Prostate gland (tissue), 2 donors: ENCODE measurements at regions not wholly inside any gene's neighbourhood (a gene's known extent, or its start where the extent isn't known, plus 50 kb on each side); places are given as distances from the start of the nearest gene placed in this dataset.
"Not testable (repeated sequence)": the region's sequence is repeated elsewhere in the genome, so short reads cannot be mapped to it uniquely, and the experiment has no call there.

Source experiments
- DNase-seq: peaks from one replicate; pipeline ENCODE4 v3.0.0-alpha.2; 2019; ENCODE audit warnings: low spot score
- H3K27ac ChIP-seq, 2 donors: fragments of 200-600 bp; sonication (generic); 2 replicates each; pipeline ENCODE4 v1.5.1; 2017 to 2019
- H3K27me3 ChIP-seq: fragments of 200-600 bp; sonication (generic); replicated peaks from 2 replicates; pipeline ENCODE4 v1.5.1; 2019; ENCODE audit not compliant: insufficient read depth
- H3K36me3 ChIP-seq, 2 donors: fragments of 200-600 bp; sonication (generic); 1 replicate in 1 of 2; 2 replicates in 1 of 2; pipeline versions ENCODE4 v1.5.1 to v1.8.1; 2017 to 2019
- H3K4me1 ChIP-seq: fragments of 200-600 bp; sonication (generic); replicated peaks from 2 replicates; pipeline ENCODE4 v1.5.1; 2019
- H3K4me3 ChIP-seq, 2 donors: fragments of 200-600 bp; sonication (generic); 2 replicates each; pipeline ENCODE4 v1.5.1; 2017 to 2019
- H3K9me3 ChIP-seq: fragments of 200-600 bp; sonication (generic); 2 replicates; pipeline ENCODE4 v1.5.1; 2017
- CTCF ChIP-seq, 4 experiments: fragments of 200-600 bp in 2 of 4; fragments of 450-650 bp in 2 of 4; sonication (generic) in 2 of 4; IDR thresholded peaks; 1 replicate in 3 of 4; 2 replicates in 1 of 4; pipeline ENCODE4 v1.5.1; 2016 to 2019; ENCODE audit warnings: antibody characterized with exemption in 4 of 4, mild to moderate bottlenecking in 2 of 4, moderate library complexity in 2 of 4
- POLR2A ChIP-seq: fragments of 450-650 bp; IDR thresholded peaks from one replicate; pipeline ENCODE4 v1.6.1; 2016; ENCODE audit warnings: antibody characterized with exemption, mild to moderate bottlenecking
- POLR2AphosphoS5 ChIP-seq: sonication (generic); formaldehyde crosslinking; IDR thresholded peaks from one replicate; pipeline ENCODE4 v1.6.1; 2017; ENCODE audit warnings: antibody characterized with exemption
- WGBS: methylation state at CpG from one replicate; pipeline ENCODE4 v1.1.5; 2018; 5-methylcytosine and 5-hydroxymethylcytosine counted together
- intact Hi-C: fragments of 100-400 bp; cut with DNase I; formaldehyde crosslinking; loops from one replicate; pipeline ENCODE4 v1.14.2; 2022

GRCh38 chr3:154642145-154642544 lies 212.2 kb upstream of the GPR149 start:
- Histone ChIP-seq H3K4me1 (no peaks in the 10 kb centered on the region), H3K9me3 (no peaks in the 10 kb centered on the region), H3K36me3 (no peaks in the 10 kb centered on the region), H3K27me3 (no peaks in the 10 kb centered on the region), H3K27ac (no peak overlapping the region), H3K4me3 (no peak overlapping the region)
- no peak for DNase-seq
- intact Hi-C loops, result no loop called here
- TF ChIP-seq POLR2A, result no peak
- TF ChIP-seq CTCF (IDR thresholded peaks at IDR 0.05), result no peak
- no peak for TF ChIP-seq POLR2AphosphoS5
- 90% methylated on average over 2 of the region's 2 CpGs for WGBS

GRCh38 chr3:154625756-154626155 lies 195.8 kb upstream of the GPR149 start:
- H3K27me3 ChIP-seq, result no peaks in the 10 kb centered on the region
- DNase-seq, result no peak
- no peak overlapping the region for H3K4me3 ChIP-seq
- WGBS, result 92% methylated on average over 3 of the region's 3 CpGs
- no peak overlapping the region for H3K27ac ChIP-seq
- no peaks in the 10 kb centered on the region for H3K9me3 ChIP-seq
- H3K4me1 ChIP-seq, result no peaks in the 10 kb centered on the region
- H3K36me3 ChIP-seq, result no peaks in the 10 kb centered on the region
- intact Hi-C loops, result no loop called here
- TF ChIP-seq CTCF (IDR thresholded peaks at IDR 0.05) (no peak), POLR2A (no peak), POLR2AphosphoS5 (no peak)

- intact Hi-C loops, H3K36me3 ChIP-seq, H3K27me3 ChIP-seq, H3K27ac ChIP-seq, H3K9me3 ChIP-seq, H3K4me1 ChIP-seq, DNase-seq, H3K4me3 ChIP-seq: not testable (repeated sequence)
- WGBS, result 94% methylated on average over 10 of the region's 10 CpGs
These were observed 189.6 kb upstream of the GPR149 start for GRCh38 chr3:154619621-154620020.

- H3K27ac ChIP-seq, result no peak overlapping the region
- WGBS, result 91% methylated on average over 4 of the region's 4 CpGs
- H3K4me3 ChIP-seq, result no peak overlapping the region
- no peaks in the 10 kb centered on the region for H3K36me3 ChIP-seq
- TF ChIP-seq POLR2A, result no peak
- no peak for TF ChIP-seq CTCF (IDR thresholded peaks at IDR 0.05)
- no peak for TF ChIP-seq POLR2AphosphoS5
- H3K4me1 ChIP-seq, result no peaks in the 10 kb centered on the region
- H3K27me3 ChIP-seq, result no peaks in the 10 kb centered on the region
- intact Hi-C loops, result no loop called here
- no peaks in the 10 kb centered on the region for H3K9me3 ChIP-seq
- DNase-seq, result no peak
These were observed 186.3 kb upstream of the GPR149 start for GRCh38 chr3:154616298-154616697.

- H3K27ac ChIP-seq, result no peak overlapping the region
- H3K4me1 ChIP-seq, result no peaks in the 10 kb centered on the region
- H3K9me3 ChIP-seq, result no peaks in the 10 kb centered on the region
- intact Hi-C loops, result no loop called here
- WGBS, result 11% methylated on average over 3 of the region's 3 CpGs
- no peaks in the 10 kb centered on the region for H3K27me3 ChIP-seq
- no peaks in the 10 kb centered on the region for H3K36me3 ChIP-seq
- no peak overlapping the region for H3K4me3 ChIP-seq
- TF ChIP-seq POLR2AphosphoS5, result no peak
- TF ChIP-seq CTCF (IDR thresholded peaks at IDR 0.05), result no peak
- TF ChIP-seq POLR2A, result no peak
- no peak for DNase-seq
These were observed 185.5 kb upstream of the GPR149 start for GRCh38 chr3:154615471-154615870.
